Retina (tissue), 1 donor: ENCODE measurements at regions not wholly inside any gene's neighbourhood (a gene's known extent, or its start where the extent isn't known, plus 50 kb on each side); places are given as distances from the start of the nearest gene placed in this dataset.

Experiments
- DNase-seq: peaks from one replicate; pipeline ENCODE4 v3.0.0-alpha.2; 2016

DNA sequence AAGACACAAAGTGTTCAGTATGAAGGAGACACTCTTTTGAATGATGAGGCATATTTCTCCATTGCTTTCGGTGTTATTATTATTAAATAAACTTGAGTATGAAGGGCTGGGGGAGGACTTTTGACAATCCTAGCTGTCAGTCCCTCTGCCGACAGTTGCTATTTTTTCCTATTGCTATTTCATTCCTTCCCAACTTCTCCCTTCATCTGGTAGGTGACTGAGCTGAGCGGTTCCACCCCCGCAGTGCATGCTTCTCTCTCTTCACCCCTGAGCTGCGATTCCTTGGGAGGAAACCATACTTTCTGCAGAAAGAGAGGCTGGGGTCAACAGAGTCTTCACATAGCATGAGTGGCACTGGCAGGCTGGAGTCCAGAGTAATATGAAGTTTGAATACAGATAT lies 261.2 kb upstream of the TAC1 start:
- DNase-seq: no peak

DNA sequence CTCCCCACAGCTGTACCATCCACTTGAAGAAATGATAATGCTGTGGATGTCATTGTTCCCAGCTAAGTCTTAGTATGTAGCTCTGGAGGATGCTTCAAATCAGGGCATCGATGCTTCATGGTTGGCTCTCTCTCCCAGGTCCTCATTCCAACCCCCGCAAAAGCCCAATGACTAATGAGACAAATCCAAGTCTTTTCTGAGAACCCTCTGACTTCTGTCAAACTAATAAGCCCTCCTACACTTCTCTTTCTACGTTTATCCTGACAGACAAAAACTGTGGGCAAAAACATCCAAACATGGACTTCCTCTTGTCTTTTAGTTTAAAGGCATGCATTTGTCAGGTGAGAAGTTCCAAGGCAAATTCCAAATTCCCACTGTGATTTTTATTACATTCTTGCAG lies 260.4 kb upstream of the TAC1 start:
- DNase-seq: no peak

DNA sequence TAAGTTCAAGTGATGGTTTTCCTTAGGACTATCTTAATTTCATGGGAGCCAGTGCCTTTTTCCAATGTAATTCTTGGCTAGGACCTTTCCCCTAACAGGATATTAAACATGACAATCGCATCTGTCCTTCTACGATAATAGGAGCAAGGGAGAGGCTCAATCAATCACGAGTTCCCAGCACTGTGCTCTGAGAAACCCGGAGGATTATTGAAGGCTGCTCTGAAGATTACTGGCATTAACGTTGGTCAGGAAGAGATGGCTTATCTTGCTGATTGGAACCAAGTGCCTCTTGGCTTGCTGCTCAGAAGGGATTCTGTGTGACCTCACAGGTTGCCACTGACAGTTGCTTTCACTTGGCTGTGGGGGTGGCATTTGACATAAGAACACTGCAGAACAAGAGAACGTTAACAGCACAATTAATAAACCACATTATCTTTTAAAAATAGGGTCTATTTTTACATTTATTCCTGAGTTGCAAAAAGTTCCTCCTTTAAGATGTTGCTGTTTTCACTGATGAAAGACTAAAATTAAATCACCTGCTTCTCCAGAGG lies 252.1 kb upstream of the TAC1 start:
- DNase-seq: peak; percentile 45

DNA sequence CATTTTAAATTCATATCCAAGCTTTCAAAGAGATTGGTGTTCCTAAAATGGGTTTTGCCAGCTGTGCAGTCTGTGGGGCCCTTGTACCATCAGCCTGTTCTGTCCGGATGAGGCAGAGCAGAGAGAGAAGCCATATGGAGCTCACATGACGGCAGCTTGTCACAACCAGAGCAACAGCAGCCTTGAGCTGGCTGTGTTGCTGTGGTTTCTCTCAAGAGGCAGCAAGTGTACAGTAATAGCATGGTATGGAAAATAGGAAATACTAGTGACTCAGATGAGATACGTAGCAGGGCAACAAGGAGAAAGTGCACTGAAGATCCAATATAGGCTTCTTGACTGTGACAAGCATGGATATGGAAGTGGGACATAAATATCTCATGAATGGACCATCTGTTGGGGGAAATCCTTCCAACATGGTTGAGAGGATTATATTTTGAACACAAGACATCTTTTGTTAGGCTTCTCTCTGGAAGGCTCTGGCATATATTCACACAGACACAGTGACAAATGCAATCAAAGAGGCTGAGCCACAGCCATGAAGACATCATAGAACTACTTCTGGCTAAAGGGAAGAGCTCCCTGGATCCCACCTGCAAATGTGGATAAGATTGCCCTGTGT lies 251.0 kb upstream of the TAC1 start:
- peak; percentile 35 for DNase-seq

DNA sequence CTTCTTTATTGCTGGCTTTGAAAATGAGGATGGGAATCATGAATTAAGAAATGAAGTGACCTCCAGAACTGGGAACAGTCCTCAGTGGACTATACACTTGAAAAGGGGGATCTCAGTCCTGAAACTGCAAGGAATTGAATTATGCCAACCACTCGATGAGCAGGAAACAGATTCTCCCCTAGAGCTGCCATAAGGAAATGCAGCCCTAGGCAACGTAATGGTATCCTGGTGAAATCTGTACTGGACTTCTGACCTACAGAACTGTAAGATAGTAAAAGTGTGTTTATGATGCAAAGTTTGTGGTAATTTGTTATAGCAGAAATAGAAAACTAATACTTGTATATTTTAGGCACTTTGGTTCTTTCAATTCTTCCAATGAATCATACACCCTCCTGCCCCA lies 236.4 kb upstream of the TAC1 start:
- no peak for DNase-seq

DNA sequence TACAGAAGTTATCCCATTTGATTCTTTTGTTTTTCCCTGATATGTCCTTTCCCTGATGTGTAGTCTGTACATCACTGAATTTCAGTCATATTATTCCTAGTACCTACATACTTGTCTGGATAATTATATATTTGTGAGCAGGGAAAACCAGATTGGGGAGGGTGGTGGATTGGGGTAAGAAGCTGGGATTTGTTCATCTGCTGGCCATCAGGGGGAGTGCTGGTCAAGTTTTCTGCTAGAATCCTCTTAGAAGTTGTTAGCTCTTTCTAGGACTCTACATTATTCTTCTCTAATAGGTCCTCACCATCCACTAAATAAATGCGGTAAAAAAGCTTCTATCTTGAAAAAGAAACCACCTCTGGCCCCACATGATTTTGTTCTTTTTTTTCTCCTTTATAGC lies 232.7 kb upstream of the TAC1 start:
- DNase-seq: peak; percentile 22

DNA sequence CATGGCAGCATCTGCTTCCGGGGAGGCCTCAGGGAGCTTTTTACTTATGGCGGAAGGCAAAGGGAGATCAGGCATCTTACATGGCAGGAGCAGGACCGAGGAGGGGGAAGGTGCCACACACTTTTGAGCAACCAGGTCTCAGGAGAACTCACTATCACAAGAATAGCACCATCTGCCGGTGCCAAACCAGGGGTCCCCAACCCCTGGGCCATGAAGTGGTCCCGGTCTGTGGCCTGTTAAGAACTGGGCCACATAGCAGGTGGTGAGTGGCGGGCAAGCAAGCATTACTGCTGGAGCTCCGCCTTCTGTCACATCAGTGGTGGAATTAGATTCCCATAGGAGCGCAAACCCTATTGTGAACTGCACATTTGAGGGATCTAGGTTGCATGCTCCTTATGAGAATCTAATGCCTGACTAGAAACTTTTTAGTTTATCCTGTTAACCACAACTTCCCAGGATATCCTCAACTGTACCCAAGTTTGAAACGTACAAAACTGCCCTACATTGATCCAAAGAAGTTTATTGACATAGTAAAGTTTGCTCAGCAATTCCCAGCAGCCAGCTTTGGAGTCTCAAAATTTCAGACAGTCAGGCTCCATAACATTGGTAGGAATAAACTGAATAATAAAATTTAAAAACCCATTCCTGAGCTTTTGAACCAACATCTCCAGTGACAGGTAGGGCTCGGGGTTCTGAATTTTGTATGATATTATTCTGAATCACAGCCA lies 228.4 kb upstream of the TAC1 start:
- DNase-seq: no peak

DNA sequence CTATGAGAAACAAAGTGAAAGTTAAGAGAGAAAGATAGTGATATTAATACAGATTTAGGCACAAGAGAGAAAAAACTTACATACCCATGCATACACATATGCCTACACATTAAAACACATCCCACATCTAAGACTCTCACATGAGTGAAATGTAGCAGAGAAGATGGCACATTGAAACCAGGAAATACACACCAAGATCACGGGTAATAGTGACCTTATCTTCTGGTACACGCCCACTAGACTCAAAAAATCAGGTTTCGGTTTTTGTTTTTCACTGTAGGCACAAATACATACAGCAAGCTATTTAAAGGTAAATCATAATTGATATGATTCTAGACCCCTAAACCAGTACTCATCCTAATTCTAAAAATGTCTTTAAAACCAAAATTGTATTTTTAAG lies 225.2 kb upstream of the TAC1 start:
- DNase-seq: no peak

DNA sequence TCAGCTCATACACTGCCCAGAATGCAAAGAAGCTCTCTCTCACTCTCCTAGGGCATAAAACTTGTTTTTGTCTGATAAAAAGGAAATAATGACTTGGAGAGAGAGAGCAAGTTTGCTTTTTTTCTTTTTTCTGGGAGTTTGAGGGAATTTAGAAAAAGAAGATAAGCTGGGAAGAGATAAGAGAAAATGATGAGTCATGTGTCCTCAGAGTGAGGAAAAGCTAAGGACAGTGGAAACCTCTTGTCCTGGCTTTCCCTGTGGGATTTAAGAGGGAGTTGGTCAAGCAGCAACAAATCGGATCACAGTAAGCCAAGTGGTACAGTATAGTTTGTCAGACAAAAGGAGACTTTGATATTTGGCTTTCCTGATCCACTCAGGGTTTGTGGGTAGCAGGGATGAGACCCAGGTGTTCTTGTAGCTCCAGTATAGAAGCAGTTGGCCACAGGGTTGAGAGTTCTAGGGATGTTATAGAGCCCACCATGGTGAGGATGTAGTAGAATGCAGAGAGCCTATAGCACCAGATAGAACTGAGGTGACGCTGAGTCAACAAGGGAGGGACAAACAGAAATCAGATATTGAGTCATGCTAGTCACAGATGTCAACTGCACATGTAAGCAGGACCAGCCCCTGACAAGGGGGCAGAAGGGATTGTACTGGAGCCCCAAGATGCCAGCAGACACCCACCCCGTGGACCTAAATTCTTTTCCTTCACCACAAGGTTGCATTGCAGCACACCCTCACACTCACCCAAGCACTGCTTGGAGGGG lies 219.3 kb upstream of the TAC1 start:
- DNase-seq: peak; percentile 9

DNA sequence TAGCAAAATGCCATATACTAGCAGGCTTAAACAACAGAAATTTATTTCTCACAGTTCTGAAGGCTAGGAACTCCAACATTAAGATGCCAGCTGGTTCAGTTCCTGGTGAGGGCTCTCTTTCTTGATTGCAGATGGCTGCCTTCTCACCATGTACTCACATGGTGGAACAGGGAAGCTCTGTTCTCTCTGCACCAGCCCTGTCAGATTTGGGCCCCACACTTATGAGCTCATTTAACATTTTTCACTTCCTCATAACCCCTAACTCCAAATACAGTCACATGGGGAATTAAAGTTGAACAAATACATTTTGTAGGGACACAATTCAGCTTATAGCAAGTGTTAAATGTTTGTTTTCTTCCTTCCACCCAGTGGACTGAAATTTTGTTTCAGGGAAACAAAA lies 218.6 kb upstream of the TAC1 start:
- no peak for DNase-seq

DNA sequence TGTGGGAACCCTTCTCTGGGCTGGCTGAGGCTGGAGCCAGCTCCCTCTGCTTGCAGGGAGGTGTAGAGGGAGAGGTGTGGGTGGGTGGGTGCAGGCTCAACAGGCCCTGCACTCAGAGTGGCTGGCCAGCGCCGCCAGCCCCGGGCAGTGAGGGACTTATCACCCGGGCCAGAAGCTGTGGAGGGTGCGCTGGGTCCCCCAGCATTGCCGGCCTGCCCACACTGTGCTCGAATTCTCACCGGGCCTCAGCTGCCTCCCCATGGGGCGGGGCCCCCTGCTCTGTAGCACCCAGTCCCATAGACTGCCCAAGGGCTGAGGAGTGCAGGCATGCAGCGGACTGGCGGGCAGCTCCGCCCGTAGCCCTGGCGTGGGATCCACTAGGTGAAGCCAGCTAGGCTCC lies 190.7 kb upstream of the TAC1 start:
- no peak for DNase-seq

DNA sequence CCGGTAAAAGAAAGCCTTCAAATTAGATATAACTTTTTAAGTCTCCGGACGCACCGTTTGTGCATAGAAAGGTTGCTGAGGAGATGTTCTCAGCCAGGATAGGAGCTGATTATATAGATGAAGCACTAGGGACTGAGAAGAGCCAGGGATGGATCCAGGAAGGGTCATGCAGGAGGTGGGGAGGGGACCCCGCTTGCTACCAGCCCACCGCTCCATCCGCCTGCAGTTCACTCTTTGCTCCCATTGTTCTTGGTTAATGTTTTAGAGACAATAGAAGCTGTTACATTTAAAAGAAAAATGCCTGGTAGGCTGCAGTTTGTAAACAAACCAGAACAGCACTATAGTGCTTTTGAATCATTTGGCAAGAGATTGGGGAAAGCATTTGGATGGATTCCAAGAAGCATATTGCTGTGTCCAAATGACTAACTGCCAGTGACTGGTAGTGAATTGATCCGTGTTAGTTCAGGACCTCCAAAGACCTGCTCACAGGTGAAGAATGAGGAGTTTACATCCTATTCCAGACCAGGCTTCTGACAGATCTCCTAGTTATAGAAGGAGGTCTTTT lies 175.9 kb upstream of the TAC1 start:
- no peak for DNase-seq

DNA sequence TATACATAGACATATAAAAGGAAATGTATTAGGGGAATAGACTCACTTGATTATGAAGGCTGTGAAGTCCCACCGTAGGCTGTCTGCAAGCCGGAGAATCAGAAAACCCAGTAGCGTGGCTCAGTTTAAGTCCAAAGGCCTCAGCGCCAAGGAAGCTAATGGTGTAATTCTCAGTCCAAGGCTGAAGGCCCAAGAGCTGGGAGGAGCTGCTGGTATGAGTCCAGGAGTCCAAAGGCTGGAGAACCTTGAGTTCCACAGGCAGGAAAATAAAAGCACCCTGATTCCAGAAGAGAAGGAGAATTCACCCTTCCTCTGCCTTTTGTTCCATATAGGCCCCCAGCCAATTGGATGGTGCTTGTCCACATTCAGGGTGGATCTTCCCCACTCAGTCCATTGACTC lies 166.2 kb upstream of the TAC1 start:
- no peak for DNase-seq

DNA sequence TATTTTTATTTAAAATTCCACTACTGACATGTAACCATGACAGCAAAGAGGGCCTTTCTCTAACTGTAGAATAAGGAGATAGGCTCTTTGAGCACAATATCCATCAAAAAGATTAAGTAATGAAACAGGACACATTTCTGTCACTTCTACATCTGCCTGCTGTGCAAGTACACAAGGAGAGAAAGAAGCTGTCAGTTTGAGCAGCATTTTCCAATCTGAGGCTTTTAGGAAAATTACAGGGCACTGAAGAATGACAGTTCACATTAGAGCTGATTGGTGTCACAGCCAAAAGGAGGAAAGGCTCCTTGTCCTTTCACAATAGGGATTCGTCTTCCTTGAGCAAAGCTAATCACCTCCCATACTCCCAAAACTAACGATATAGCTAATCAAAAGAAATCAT lies 158.8 kb upstream of the TAC1 start:
- DNase-seq: peak; percentile 82

DNA sequence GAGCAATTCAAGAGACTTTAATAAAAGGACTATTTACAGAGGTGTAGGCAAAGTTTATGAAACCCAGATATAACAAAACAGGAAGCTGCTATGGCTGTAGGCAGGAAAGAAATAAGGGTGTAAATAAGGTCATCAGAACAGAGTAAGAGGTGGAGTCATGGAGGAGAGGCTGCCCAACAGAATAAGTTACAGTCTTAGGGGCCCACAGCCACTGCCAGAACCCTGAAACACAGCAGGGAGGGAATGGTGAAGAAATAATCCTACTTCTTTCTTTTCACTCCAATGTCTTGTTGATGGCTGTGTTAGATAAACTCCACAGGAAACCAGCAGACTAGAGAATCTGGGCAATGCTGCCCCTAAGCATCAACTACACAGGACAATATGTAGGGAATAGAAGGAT lies 155.8 kb upstream of the TAC1 start:
- DNase-seq: no peak

DNA sequence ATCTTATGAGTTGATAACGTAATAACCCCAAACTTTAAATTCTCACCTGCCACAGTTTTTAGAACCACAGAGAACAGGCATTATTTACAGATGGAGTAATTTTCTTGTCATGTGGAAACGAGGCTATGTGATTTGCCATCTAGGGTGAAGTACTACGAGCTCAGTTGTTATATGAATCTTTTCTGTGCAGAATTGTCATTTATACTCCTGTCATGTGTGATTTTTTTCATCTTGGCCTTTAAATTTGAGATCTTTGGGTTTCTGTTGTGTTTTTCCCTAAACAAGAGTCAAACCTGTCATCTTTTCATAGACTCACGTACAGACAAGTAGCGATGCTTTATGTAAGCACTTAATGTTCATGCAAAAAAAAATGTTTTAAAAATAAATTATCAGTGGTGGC lies 153.7 kb upstream of the TAC1 start:
- no peak for DNase-seq

DNA sequence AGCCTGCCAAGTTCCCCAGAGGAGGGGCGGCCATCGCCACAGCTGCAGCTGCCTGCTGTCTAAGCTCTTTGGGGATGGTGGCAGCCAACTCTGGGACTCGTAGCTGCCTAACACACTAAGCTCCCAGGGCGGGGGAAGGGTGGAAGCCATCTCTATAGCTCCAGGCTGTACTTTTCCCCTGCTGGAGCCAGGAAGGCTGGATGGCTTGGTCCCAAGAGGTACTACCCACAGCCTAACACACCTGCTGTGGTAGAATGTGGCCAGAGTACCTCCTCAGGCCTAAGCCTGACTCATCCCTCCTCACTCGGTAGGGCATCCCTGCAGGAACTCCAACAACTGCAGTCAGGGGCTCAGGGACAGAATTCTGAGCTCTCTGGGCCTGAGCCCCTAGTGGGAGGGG lies 151.7 kb upstream of the TAC1 start:
- DNase-seq: no peak

DNA sequence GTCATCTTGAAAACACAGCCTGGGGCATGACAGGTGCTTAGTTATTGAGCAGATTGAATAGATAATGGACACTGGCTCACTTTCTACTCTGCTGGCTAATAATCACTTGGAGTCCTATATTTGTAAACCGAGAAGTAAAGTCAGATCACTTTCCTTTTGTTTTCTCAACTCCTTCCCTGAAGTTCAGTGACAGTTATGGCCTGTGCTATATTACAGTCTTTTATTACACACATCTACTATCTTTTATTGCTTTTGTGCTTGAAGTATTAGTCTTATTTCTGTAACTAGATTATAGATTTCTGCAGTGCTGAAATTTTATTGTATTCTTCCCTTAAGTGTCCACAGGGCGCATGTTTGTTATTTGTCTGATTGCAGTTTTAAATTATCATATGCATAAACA lies 136.4 kb upstream of the TAC1 start:
- DNase-seq: no peak

DNA sequence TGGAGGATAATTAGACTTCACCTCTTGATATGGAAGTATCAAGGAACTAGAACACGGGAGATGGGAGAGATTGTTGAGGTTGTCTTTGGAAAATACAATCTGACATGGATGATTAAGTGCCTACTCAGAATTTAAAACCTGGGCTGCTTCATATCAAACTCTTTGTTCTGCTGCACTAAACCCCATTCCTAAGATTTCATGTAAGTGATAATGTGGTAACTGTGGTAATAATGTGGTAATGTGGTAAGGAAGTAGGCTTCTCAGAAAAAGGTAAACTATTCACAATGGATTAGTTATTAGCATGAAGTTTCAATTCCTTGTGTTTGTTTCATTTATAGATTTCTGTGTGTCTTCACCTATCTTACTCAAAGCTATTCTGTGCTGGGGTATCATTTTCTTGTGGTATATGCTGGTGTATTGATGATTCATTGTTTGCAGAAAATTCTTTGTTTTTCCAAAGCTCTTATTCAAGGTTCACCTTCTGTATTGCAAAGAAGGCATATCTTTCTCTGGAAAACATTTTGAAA lies 129.9 kb upstream of the TAC1 start:
- no peak for DNase-seq

DNA sequence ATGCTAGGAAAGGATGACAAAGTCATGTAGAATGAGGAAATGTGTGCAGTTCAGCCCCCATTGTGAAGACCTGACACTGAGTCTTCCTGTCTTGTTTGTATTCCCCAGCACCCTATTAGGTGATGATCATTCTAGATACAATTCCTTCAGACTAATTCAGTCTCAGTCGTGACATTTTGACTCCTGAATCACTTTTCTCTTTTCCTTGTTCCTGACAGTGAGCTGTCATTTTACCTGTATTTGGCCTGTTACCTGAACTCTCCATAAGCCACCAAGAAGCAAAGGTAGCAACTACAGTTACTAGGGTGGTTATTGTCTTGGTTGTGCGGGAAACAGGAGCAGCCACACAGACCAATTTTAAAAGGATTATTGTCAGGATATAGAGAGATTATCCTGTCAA lies 111.4 kb upstream of the TAC1 start:
- DNase-seq: no peak

DNA sequence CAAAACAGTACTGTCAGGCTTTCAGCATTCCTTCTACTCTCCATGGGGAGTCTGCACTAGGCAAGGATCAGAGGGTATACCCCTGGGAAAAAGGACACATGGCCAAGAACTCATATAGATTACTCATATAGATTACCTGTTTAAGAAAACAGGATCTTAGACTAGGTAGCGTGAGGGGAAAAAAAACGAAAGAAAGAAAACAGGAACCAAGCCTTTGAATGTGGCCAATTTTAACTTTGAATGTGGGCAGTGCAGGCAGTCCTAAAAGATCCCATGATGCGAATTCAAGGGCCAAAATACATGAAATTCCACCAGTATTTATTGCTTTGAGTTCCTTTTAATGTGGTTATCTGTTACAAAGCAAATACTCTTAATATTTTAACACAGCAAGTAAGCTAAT lies 108.6 kb upstream of the TAC1 start:
- no peak for DNase-seq

DNA sequence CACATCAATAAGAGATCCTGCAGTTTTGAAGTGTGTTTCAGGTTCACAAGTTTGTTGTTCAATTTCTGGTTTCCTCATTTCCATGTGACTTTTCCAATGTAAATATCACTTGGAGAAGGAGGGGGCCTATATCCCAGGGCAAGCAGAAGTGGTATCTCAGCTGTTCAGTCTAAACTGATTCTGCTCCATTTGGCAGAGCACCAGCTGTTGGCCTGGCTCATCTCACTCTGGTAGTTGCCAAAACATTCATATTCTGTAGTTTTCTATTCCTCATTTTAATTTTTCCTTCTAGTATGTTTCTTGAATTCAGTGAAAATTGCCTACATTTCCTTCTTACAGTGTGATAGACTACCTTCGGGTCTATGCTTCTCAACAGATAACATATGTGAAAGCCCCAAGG lies 101.8 kb upstream of the TAC1 start:
- no peak for DNase-seq

DNA sequence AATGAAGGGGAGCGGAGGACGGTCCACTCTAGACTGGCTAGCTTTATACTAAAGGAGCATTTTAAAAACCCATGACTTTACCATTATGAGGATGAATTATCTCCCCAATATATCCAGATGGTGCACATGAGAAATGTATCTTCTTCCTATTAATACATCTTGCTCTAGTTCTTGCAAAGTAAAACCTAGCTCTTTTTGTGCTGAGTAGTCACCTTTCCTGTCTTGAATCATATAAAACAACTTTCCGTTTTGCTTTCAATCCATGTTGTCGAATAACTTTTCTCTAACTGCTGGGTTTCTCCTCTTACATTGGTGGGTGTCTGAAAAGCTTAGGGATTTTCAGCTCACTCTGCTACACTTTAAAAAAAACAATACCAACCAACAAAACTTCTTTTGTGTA lies 96.3 kb upstream of the TAC1 start:
- DNase-seq: no peak
